NCI-H2171 (cell line): ENCODE measurements at regions not wholly inside any gene's neighbourhood (a gene's known extent, or its start where the extent isn't known, plus 50 kb on each side); places are given as distances from the start of the nearest gene placed in this dataset.

Experiments used
- DNase-seq: peaks from one replicate; lab custom pipeline; 2025; lab: John Stamatoyannopoulos, UW

- no peak for DNase-seq
These were observed 109.5 kb upstream of the SPATA13 start for GRCh38 chr13:24050796-24051715.

DNA sequence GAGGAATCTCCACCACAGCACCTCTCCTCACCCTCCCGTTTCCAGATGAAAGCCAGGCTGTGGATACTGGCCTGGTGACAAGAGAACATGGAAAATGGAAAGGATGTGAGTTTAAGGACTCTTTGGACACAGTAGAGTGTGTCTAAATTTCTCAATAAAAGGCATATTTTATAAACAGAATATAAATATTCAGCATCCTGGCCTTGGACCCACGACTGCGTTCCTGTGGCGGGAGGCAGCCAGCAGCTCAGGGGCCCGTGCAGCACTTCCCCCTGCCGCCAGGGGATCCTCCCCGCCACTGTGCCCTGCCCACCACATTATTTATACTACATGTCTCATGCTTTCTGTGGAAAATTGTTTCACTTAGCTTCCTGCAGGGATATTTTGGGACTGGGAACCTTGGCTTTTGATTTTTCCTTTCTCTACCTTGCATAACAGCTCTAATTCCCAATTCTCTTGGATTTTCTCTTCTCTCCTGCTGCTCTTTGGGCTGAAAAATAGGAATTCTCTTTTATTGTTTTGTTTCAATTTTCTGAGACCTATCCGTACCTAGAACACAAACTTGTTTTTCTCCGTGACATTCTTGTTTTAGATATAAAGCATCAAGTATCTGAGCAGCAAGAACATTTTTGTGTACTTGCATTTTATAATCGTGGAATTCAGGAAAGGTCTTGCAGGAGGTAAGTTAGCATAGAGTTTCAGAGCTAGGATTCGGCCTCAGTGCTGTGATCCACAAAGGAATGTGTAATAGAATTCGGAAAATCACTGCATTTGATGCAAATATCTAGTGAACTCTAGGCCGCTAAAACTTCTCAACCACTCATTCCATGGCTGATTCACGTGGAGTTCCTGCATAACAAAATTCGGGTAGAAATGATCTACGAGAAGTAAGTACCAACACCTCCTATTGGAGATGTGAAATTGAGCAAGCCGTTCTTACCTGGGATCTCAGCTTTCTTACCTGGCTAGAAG lies 107.7 kb upstream of the SPATA13 start:
- DNase-seq = no peak

GRCh38 chr13:24053519-24054251 lies 106.8 kb upstream of the SPATA13 start:
- peak; percentile 2 for DNase-seq

DNA sequence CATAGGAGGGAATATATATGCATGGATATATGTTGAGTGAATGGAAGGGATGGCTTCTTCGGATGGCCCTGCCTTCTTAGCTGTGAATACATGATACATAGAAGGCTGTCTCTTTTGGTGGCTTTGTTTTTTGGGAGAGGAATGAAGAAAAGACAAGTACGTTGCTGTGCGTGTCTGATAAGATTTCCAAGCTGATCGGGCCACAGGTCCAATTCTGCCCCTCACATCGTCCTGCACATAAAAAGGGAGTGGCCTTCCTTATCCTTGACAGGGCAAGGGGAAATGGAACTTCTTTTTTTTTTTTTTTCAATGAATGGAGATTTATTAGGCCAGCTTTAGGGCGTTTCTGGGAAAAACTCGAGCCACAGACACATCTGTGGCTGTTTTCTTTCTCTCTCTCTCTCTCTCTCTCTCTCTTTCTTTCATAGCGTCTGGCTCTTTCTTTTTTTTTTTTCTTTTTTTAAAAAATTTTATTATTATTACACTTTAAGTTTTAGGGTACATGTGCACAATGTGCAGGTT lies 103.8 kb upstream of the SPATA13 start:
- no peak for DNase-seq

DNA sequence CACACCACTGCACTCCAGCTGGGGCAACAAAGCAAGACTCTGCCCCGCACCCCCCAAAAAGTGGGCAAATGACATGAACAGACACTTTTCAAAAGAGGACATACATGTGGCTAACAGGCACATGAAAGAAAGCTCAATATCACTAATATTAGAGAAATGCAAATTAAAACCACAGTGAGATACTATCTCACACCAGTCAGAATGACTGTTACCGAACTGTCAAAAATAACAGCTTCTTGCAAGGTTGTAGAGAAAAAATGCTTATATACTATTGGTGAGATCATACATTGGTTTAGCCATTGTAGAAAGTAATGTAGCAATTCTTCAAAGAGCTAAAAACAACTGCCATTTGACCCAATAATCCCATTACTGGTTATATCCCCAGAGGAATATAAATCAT lies 99.5 kb upstream of the SPATA13 start:
- no peak for DNase-seq

DNA sequence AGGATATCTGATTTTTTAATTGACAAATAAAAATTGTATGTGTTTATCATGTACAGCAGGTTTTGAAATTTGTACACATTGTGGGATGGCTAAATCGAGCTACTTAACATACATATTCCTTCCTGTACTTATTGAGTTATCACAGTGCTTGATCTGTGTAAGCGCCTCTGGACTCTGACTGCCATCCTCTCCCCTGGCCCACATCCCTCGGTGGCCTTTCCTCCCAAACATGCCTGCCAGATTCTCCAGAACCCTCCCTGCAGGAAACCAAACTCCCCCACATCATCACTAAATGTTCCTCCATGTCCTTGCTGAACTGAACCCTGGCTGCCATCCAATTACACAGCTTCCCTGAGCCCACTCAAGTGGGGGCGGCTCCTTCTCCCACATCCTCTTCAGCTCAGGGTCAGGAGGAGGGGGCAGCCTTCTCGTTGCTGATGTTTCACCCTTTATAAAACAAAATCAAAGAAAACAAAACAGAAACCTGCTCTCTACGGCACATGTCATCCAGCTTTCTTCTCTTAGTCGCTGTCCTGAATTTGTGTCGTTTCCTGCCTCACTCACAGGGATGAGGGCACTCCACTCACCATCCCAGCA lies 97.1 kb upstream of the SPATA13 start:
- DNase-seq = no peak

GRCh38 chr13:24064371-24064770 lies 96.1 kb upstream of the SPATA13 start:
- DNase-seq = no peak

DNA sequence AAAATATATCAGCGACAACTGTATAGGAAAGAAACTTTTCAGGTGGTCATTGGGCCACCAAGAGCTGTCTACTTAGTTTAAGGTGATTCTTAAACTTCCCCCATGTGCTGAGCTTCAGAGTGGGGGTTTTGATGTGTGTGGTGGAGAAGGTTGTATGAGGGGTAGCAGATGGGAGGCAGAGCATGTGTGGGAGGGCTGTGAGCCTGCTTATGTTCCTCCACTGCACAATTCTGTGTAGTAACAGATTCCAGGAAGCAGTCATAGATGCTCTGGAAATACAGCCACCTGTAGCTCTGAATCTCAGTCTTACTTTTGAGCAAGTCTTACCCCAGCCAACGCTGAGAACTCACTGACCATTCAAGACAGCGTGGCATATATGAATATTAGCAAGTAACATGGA lies 95.3 kb upstream of the SPATA13 start:
- DNase-seq = no peak

DNA sequence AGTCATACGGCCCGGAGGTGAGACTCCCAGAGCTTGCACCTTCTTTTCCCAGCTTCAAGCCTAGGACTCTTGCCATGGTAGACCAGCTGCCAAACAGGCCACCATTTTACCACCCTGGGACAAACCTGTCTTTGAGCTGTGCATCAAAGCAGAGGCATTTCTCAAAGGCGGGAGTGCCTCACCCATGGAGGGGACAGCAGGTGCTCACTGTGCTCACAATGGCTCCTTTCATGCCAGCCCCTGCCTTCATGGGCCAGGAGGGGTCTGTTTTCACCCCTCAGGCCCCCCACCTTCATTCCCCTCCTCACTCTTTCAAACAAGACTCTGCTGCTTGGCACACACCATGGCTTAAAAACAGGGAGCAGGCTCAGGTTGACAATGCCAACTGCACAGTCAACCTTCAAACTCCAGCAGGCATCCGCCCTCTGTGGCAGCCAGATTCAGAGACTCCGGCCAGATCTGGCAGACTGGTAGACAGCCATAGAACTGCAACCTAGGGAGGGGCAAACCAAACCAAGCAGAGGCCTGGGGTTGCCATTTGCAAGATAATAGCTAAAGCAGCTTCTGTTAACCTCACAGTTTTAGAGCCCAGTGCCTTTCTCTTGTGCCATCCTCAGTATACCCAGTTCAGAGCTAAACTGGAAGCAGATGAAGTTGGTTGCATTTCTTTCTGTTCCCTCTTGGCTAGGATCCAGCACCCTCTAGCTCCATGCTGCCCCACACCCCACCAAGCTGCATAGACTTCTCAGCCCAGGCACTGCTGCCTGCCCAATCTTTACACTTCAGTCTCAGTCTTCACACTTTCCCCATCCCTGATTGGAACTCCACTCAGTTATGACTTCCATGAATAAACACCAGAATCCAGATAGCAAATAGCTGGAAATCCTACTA lies 93.9 kb upstream of the SPATA13 start:
- no peak for DNase-seq

GRCh38 chr13:24068472-24068871 lies 92.0 kb upstream of the SPATA13 start:
- no peak for DNase-seq

DNA sequence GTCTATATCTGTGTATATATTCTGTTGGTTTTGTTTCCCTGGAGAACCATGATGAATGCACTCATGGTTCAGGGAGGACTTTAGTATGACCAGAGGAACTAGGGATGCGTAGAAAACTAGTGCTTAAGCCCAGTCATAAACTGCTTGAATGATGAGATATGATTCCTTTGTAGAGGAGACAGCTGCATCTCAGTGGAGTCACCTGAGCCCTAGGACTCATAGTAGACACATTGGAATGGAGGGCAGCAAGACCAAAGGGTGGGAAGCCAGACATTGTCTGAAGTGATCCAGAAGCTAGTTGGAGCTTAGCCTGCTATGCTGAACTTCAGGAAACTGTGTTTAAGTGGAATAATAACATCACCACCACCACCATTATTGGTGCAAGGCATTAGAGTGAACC lies 89.5 kb upstream of the SPATA13 start:
- DNase-seq = no peak

DNA sequence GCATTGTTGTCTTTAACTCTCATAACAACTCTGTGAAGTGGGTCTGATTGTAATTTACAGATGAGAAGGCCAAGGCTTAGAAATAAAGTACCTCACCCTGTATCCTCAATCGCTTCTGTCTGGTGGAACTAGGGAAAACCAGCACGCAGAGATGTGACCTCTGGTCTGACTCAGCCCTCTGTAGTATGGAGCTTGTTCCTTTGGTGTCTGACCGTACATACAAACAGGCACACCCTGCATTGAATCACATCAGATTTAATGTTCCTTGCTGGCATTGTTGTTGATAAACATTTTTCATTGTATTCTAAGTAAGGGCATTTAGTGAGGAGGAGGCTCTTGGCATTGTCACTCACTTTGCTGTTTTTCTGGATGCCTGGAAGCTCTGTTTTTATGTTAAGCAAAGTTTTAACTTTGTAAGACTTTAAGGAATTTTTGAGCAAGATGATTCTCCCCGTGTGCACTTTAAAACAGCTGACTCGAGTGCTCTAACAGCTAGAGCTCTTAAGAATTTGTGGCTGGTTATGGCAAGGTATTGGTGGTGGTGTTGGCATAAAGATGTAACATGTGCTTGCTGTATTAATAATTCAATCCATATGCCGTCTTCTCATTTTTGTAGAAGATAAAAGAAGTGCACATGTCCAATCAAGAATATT lies 89.0 kb upstream of the SPATA13 start:
- no peak for DNase-seq

GRCh38 chr13:24073657-24074056 lies 86.9 kb upstream of the SPATA13 start:
- DNase-seq = no peak

GRCh38 chr13:24074678-24075077 lies 85.8 kb upstream of the SPATA13 start:
- no peak for DNase-seq

GRCh38 chr13:24075137-24075975 lies 85.2 kb upstream of the SPATA13 start:
- DNase-seq = no peak

GRCh38 chr13:24076109-24076508 lies 84.4 kb upstream of the SPATA13 start:
- no peak for DNase-seq

DNA sequence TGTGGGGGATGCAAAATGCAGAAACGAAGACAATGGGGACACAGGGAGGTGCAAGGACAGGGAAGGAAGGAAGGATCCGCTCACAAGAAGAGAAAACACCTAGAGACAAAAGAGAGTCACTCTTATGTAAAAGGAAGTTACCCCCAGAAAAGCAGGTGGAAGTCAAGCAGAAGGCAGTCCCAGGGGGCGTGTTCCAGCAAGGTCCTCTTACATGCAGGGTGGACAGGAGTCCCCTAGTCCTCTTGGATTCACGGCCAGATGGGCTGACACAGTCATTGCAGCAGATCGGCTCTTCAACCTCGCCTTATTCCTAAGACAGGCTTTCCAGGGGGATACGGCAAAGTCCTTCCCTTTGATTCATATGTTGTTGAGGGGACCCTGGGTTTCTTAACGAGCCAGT lies 83.9 kb upstream of the SPATA13 start:
- no peak for DNase-seq

- DNase-seq = no peak
These were observed 80.4 kb upstream of the SPATA13 start for GRCh38 chr13:24080134-24080533.

- no peak for DNase-seq
These were observed 79.1 kb upstream of the SPATA13 start for GRCh38 chr13:24081387-24081786.
